SU-DHL-6 (cell line): ENCODE measurements at regions not wholly inside any gene's neighbourhood (a gene's known extent, or its start where the extent isn't known, plus 50 kb on each side); places are given as distances from the start of the nearest gene placed in this dataset.

Experiments
- H2AFZ ChIP-seq: fragments of 200-600 bp; sonication (generic); 2 replicates; pipeline ENCODE4 v1.6.1; 2014; ENCODE audit warnings: low read depth, mild to moderate bottlenecking, moderate library complexity, mixed read lengths, antibody characterized with exemption, low read length; ENCODE audit not compliant: severe bottlenecking
- H3F3A ChIP-seq: fragments of 200-600 bp; shearing (Covaris generic); 2 replicates; pipeline ENCODE4 v1.6.0; 2016; ENCODE audit warnings: antibody characterized with exemption, mild to moderate bottlenecking; ENCODE audit not compliant: insufficient read depth
- H3K27ac ChIP-seq: fragments of 200-600 bp; sonication (generic); 2 replicates; pipeline ENCODE4 v1.5.1; 2016; ENCODE audit warnings: low read depth, mild to moderate bottlenecking, low read length, moderate library complexity, mixed read lengths
- H3K27me3 ChIP-seq: fragments of 200-600 bp; sonication (generic), shearing (Covaris generic); 2 replicates; pipeline ENCODE4 v1.6.0; 2014; ENCODE audit warnings: mild to moderate bottlenecking, low read length
- H3K36me3 ChIP-seq: fragments of 200-600 bp; sonication (generic); 2 replicates; pipeline ENCODE4 v1.6.1; 2014; ENCODE audit warnings: mild to moderate bottlenecking, low read length, mixed read lengths
- H3K4me2 ChIP-seq: fragments of 300-600, 200-600 bp; shearing (Covaris generic), sonication (generic); 2 replicates; pipeline ENCODE4 v1.6.0; 2014; ENCODE audit warnings: low read length, low read depth, mild to moderate bottlenecking; ENCODE audit not compliant: poor library complexity, severe bottlenecking
- H3K4me3 ChIP-seq: fragments of 200-600 bp; sonication (generic); 2 replicates; pipeline ENCODE4 v1.5.1; 2014; ENCODE audit warnings: antibody characterized with exemption, low read length, mild to moderate bottlenecking, mixed read lengths; ENCODE audit not compliant: insufficient read depth, poor library complexity, severe bottlenecking
- H3K79me2 ChIP-seq: fragments of 200-600 bp; sonication (generic); 2 replicates; pipeline ENCODE4 v1.6.1; 2014; ENCODE audit warnings: mild to moderate bottlenecking, low read length, moderate library complexity; ENCODE audit not compliant: insufficient read depth
- H3K9ac ChIP-seq: fragments of 200-600 bp; sonication (generic); 2 replicates; pipeline ENCODE4 v1.7.0; 2014; ENCODE audit warnings: mild to moderate bottlenecking, low read length
- H3K9me2 ChIP-seq: fragments of 200-600 bp; sonication (generic); replicated peaks from 2 replicates; pipeline ENCODE4 v1.6.1; 2014; ENCODE audit warnings: low read length; ENCODE audit not compliant: insufficient read depth
- H3K9me3 ChIP-seq: fragments of 200-600 bp; sonication (generic); 2 replicates; pipeline ENCODE4 v1.6.1; 2014; ENCODE audit warnings: low read length, mixed read lengths; ENCODE audit not compliant: insufficient read depth
- H4K20me1 ChIP-seq: fragments of 200-600 bp; sonication (generic); 2 replicates; pipeline ENCODE4 v1.6.1; 2014; ENCODE audit warnings: low read depth, mild to moderate bottlenecking, antibody characterized with exemption, low read length, moderate library complexity, mixed read lengths
- EZH2phosphoT487 ChIP-seq: fragments of 200-600 bp; sonication (generic), shearing (Covaris generic); conservative IDR thresholded peaks from 2 replicates; pipeline ENCODE4 v1.6.1; 2018; ENCODE audit warnings: mild to moderate bottlenecking, antibody characterized with exemption, low read length, moderate library complexity, mixed read lengths
- TF ChIP-seq, protein P1 (sequence below): fragments of 200-600 bp; sonication (generic); IDR thresholded peaks from one replicate; pipeline ENCODE4 v1.5.1; 2017; ENCODE audit warnings: antibody characterized with exemption, mild to moderate bottlenecking, low read length, moderate library complexity; ENCODE audit not compliant: insufficient read depth, poor library complexity, severe bottlenecking

DNA sequence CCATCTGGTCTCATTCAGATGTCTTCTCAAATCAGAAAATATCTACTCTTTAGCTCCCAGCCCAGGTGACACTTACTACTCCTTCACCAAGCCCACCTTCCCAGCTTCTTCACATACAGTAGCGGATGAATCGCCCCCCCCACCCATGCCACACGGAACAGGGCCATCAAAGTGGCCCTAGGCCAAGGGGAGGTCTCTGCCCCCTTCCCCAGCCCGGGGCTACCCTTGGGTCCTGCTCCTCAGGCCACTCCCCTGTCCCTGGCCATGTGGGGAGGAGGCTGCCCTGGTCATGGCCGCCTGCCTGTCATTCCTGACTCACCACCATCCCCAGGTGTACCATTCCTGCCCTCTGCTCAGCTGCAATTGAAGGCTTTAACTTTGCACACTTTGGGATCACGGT lies 142.8 kb downstream of the NECTIN1 start:
- Histone ChIP-seq H3K4me3 (no peak overlapping the region), H3K27ac (no peak overlapping the region), H3K79me2 (no peaks in the 10 kb centered on the region), H3F3A (no peaks in the 10 kb centered on the region), H3K4me2 (no peak overlapping the region), H2AFZ (no peak overlapping the region), H3K27me3 (no peaks in the 10 kb centered on the region), H3K9ac (no peak overlapping the region), H3K9me2 (no peaks in the 10 kb centered on the region), H3K36me3 (no peaks in the 10 kb centered on the region), H3K9me3 (no peaks in the 10 kb centered on the region), H4K20me1 (no peaks in the 10 kb centered on the region)
- TF ChIP-seq, protein P1, sequence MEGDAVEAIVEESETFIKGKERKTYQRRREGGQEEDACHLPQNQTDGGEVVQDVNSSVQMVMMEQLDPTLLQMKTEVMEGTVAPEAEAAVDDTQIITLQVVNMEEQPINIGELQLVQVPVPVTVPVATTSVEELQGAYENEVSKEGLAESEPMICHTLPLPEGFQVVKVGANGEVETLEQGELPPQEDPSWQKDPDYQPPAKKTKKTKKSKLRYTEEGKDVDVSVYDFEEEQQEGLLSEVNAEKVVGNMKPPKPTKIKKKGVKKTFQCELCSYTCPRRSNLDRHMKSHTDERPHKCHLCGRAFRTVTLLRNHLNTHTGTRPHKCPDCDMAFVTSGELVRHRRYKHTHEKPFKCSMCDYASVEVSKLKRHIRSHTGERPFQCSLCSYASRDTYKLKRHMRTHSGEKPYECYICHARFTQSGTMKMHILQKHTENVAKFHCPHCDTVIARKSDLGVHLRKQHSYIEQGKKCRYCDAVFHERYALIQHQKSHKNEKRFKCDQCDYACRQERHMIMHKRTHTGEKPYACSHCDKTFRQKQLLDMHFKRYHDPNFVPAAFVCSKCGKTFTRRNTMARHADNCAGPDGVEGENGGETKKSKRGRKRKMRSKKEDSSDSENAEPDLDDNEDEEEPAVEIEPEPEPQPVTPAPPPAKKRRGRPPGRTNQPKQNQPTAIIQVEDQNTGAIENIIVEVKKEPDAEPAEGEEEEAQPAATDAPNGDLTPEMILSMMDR = no peak
- no peak for TF ChIP-seq EZH2phosphoT487

- Histone ChIP-seq H3K9me3 (peaks cover 2% of the 10 kb centered on the region; the same call in 1 of the 2 replicates), H3K79me2 (no peaks in the 10 kb centered on the region), H2AFZ (no peak overlapping the region), H3K4me3 (no peak overlapping the region), H3F3A (no peaks in the 10 kb centered on the region), H3K9me2 (no peaks in the 10 kb centered on the region), H3K27me3 (no peaks in the 10 kb centered on the region), H3K36me3 (no peaks in the 10 kb centered on the region), H4K20me1 (no peaks in the 10 kb centered on the region), H3K4me2 (no peak overlapping the region), H3K9ac (no peak overlapping the region), H3K27ac (no peak overlapping the region)
- TF ChIP-seq, protein P1 = no peak
Observed at GRCh38 chr11:119585043-119585781, 143.8 kb downstream of the NECTIN1 start.

GRCh38 chr11:119584193-119585042 lies 144.6 kb downstream of the NECTIN1 start:
- Histone ChIP-seq H3K9ac (no peak overlapping the region), H3K79me2 (no peaks in the 10 kb centered on the region), H3K4me2 (no peak overlapping the region), H3F3A (no peaks in the 10 kb centered on the region), H2AFZ (no peak overlapping the region), H3K4me3 (no peak overlapping the region), H4K20me1 (no peaks in the 10 kb centered on the region), H3K36me3 (no peaks in the 10 kb centered on the region), H3K27me3 (no peaks in the 10 kb centered on the region), H3K27ac (no peak overlapping the region), H3K9me2 (no peaks in the 10 kb centered on the region), H3K9me3 (peaks cover 3% of the 10 kb centered on the region; the same call in 1 of the 2 replicates)
- TF ChIP-seq, protein P1 = no peak
- no peak for TF ChIP-seq EZH2phosphoT487
